ENCODE measurements at regions not wholly inside any gene's neighbourhood (a gene's known extent, or its start where the extent isn't known, plus 50 kb on each side); places are given as distances from the start of the nearest gene placed in this dataset.

GRCh38 chr14:101496776-101497683 is 64.3 kb upstream of the DIO3 start:
- TF ChIP-seq CTCF (IDR thresholded peaks at IDR 0.05; ENCODE audit: insufficient read depth, missing control alignments), result no peak
- DNase-seq (ENCODE audit: insufficient read length, low spot score) (no peak), FAIRE-seq (no peak)

- no peak for TF ChIP-seq CTCF (IDR thresholded peaks at IDR 0.05; ENCODE audit: insufficient read depth, missing control alignments)
- no peak for DNase-seq (ENCODE audit: insufficient read length, low spot score)
- FAIRE-seq, result no peak
Observed at GRCh38 chr14:101497684-101498525, 63.4 kb upstream of the DIO3 start.

GRCh38 chr14:101498526-101498860 is 62.8 kb upstream of the DIO3 start:
- no peak for TF ChIP-seq CTCF (IDR thresholded peaks at IDR 0.05; ENCODE audit: insufficient read depth, missing control alignments)
- FAIRE-seq, result no peak
- DNase-seq (ENCODE audit: insufficient read length, low spot score), result no peak

- FAIRE-seq (no peak), DNase-seq (ENCODE audit: insufficient read length, low spot score) (no peak)
- TF ChIP-seq CTCF (IDR thresholded peaks at IDR 0.05; ENCODE audit: insufficient read depth, missing control alignments), result no peak
Observed at GRCh38 chr14:101499080-101499479, 62.2 kb upstream of the DIO3 start.

GRCh38 chr14:101499513-101499912 is 61.8 kb upstream of the DIO3 start:
- FAIRE-seq, result no peak
- DNase-seq (ENCODE audit: insufficient read length, low spot score), result no peak
- TF ChIP-seq CTCF (IDR thresholded peaks at IDR 0.05; ENCODE audit: insufficient read depth, missing control alignments), result no peak

- FAIRE-seq (no peak), DNase-seq (ENCODE audit: insufficient read length, low spot score) (no peak)
- TF ChIP-seq CTCF (IDR thresholded peaks at IDR 0.05; ENCODE audit: insufficient read depth, missing control alignments), result no peak
Observed at GRCh38 chr14:101500061-101500460, 61.2 kb upstream of the DIO3 start.
